Gastroesophageal sphincter (tissue), 3 donors: ENCODE measurements at regions not wholly inside any gene's neighbourhood (a gene's known extent, or its start where the extent isn't known, plus 50 kb on each side); places are given as distances from the start of the nearest gene placed in this dataset.

Experiments
- EP300 ChIP-seq: sonication (generic); formaldehyde crosslinking; IDR thresholded peaks from one replicate; pipeline ENCODE4 v1.6.1; 2017; ENCODE audit warnings: antibody characterized with exemption, mild to moderate bottlenecking
- POLR2A ChIP-seq, 2 donors: fragments of 450-650 bp; IDR thresholded peaks; one replicate each; pipeline ENCODE4 v1.6.1; 2017; ENCODE audit warnings: antibody characterized with exemption in 2 of 2, mild to moderate bottlenecking in 2 of 2, moderate library complexity in 1 of 2
- POLR2AphosphoS5 ChIP-seq: sonication (generic); formaldehyde crosslinking; IDR thresholded peaks from one replicate; pipeline ENCODE4 v1.6.1; 2017; ENCODE audit warnings: antibody characterized with exemption
- TF ChIP-seq, protein P1 (sequence below), 4 experiments: fragments of 200-600 bp in 2 of 4; fragments of 450-650 bp in 2 of 4; sonication (generic) in 1 of 4; IDR thresholded peaks; one replicate each; pipeline ENCODE4 v1.5.1; 2017 to 2019; ENCODE audit warnings: antibody characterized with exemption in 4 of 4, mild to moderate bottlenecking in 2 of 4, moderate library complexity in 2 of 4

DNA sequence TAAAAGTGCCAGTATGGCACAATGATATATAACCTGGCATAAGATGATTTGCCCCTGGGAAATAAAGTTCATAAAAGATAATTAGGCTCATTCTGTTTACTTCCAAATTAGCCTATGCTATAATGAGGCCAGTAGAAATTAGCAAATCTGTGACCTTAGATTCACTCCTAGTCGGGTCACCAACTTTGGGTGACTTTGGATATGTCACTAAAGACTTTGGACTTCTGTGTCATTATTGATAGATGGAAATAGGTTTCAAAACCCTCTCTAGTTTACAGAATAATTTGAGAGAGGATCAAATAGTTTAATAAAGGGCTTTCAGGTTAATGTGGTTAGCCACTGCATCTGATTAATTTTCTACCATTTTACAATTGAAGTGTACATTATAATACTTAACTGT is 1869.3 kb upstream of the FLRT2 start:
- TF ChIP-seq, protein P1, sequence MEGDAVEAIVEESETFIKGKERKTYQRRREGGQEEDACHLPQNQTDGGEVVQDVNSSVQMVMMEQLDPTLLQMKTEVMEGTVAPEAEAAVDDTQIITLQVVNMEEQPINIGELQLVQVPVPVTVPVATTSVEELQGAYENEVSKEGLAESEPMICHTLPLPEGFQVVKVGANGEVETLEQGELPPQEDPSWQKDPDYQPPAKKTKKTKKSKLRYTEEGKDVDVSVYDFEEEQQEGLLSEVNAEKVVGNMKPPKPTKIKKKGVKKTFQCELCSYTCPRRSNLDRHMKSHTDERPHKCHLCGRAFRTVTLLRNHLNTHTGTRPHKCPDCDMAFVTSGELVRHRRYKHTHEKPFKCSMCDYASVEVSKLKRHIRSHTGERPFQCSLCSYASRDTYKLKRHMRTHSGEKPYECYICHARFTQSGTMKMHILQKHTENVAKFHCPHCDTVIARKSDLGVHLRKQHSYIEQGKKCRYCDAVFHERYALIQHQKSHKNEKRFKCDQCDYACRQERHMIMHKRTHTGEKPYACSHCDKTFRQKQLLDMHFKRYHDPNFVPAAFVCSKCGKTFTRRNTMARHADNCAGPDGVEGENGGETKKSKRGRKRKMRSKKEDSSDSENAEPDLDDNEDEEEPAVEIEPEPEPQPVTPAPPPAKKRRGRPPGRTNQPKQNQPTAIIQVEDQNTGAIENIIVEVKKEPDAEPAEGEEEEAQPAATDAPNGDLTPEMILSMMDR (IDR thresholded peaks at IDR 0.05), result no peak
- no peak for TF ChIP-seq POLR2A (IDR thresholded peaks at IDR 0.05)
- TF ChIP-seq EP300, result no peak
- no peak for TF ChIP-seq POLR2AphosphoS5
